Esophagus squamous epithelium (tissue), 5 donors: ENCODE measurements at regions not wholly inside any gene's neighbourhood (a gene's known extent, or its start where the extent isn't known, plus 50 kb on each side); places are given as distances from the start of the nearest gene placed in this dataset.
A peak's percentile ranks its signal among the peaks of the same experiment; 100 is the strongest.

Experiments used
- DNase-seq: peaks from one replicate; lab custom pipeline; 2025; lab: John Stamatoyannopoulos, UW
- H3K27ac ChIP-seq, 4 donors: fragments of 200-600 bp; sonication (generic); one replicate each; pipeline ENCODE4 v1.5.1; 2016 to 2019; ENCODE audit warnings: mild to moderate bottlenecking in 1 of 4
- H3K27me3 ChIP-seq, 4 donors: fragments of 200-600 bp; sonication (generic); 1 replicate in 3 of 4; 2 replicates in 1 of 4; pipeline versions ENCODE4 v1.5.1 to v1.6.0; 2017 to 2021; ENCODE audit warnings: antibody characterized with exemption in 1 of 4
- H3K36me3 ChIP-seq, 3 donors: fragments of 200-600 bp; sonication (generic); one replicate each; pipeline ENCODE4 v1.5.1; 2016 to 2019
- H3K4me1 ChIP-seq, 3 donors: fragments of 200-600 bp; sonication (generic); one replicate each; pipeline ENCODE4 v1.5.1; 2017 to 2019
- H3K4me3 ChIP-seq, 4 donors: fragments of 200-600 bp; sonication (generic); 1 replicate in 3 of 4; 2 replicates in 1 of 4; pipeline ENCODE4 v1.5.1; 2016 to 2019; ENCODE audit warnings: mild to moderate bottlenecking in 2 of 4, moderate library complexity in 1 of 4
- H3K9me3 ChIP-seq, 3 donors: fragments of 200-600 bp; sonication (generic); one replicate each; pipeline ENCODE4 v1.5.1; 2016 to 2019
- CTCF ChIP-seq, 6 experiments: fragments of 450-650 bp in 4 of 6; fragments of 200-600 bp in 2 of 6; sonication (generic) in 2 of 6; IDR thresholded peaks; one replicate each; pipeline ENCODE4 v1.5.1; 2016 to 2019; ENCODE audit warnings: antibody characterized with exemption in 6 of 6, mild to moderate bottlenecking in 4 of 6, moderate library complexity in 4 of 6
- POLR2A ChIP-seq, 4 donors: fragments of 450-650 bp; IDR thresholded peaks; one replicate each; pipeline ENCODE4 v1.6.1; 2017; ENCODE audit warnings: antibody characterized with exemption in 4 of 4, mild to moderate bottlenecking in 4 of 4, moderate library complexity in 3 of 4
- WGBS, 2 donors: methylation state at CpG; one replicate each; pipeline ENCODE4 v1.1.5; 2018; 5-methylcytosine and 5-hydroxymethylcytosine counted together
- intact Hi-C: fragments of 100-400 bp; cut with DNase I; formaldehyde crosslinking; loops from one replicate; pipeline ENCODE4 v1.15.0; 2022
- donor health status: DM: yes; HTN: yes; CAD: no.

DNA sequence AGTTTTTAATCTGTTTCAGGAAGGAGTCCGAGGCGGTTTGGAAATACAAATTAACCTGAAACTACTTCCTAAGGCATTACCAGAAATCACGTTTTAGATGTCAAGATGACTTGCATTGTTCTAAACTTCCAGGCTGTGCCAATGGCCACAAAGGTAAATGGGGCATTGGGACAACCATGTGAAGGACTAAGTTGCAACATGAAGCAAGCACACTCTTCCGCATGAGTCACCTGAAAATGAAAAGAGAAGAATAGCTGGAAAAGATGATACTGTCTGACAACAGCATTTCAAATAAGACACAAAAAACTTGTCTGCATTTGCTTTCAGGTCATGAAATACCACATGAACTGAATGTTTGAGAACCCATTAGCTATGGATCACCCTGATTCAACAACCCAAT is 262.1 kb downstream of the AHR start:
- no peak overlapping the region for H3K4me3 ChIP-seq
- TF ChIP-seq POLR2A (IDR thresholded peaks at IDR 0.05) (no peak), CTCF (IDR thresholded peaks at IDR 0.05) (no peak)
- peaks cover 0 to 57% (median 14%) of the 10 kb centered on the region in 3 donors for H3K4me1 ChIP-seq
- no peak for DNase-seq
- H3K27me3 ChIP-seq = no peaks in the 10 kb centered on the region
- H3K9me3 ChIP-seq = no peaks in the 10 kb centered on the region
- no peaks in the 10 kb centered on the region for H3K36me3 ChIP-seq
- H3K27ac ChIP-seq = peak overlapping the region in 3 of 4 donors; percentile 30 to 47 (median 32)
- intact Hi-C loops = no loop called here
- 39 to 42% methylated on average over 4 of the region's 4 CpGs for WGBS, 2 donors

GRCh38 chr7:17560966-17561365 is 262.5 kb downstream of the AHR start:
- DNase-seq = no peak

GRCh38 chr7:17564678-17565212 is 266.3 kb downstream of the AHR start:
- Histone ChIP-seq H3K9me3 (no peaks in the 10 kb centered on the region), H3K36me3 (no peaks in the 10 kb centered on the region), H3K27ac (no peak overlapping the region), H3K27me3 (no peaks in the 10 kb centered on the region), H3K4me1 (peaks cover 0 to 19% (median 3%) of the 10 kb centered on the region in 3 donors), H3K4me3 (no peak overlapping the region)
- TF ChIP-seq POLR2A (IDR thresholded peaks at IDR 0.05) = no peak
- no peak for TF ChIP-seq CTCF (IDR thresholded peaks at IDR 0.05)
- DNase-seq = no peak
- 18 to 19% methylated on average over 3 of the region's 3 CpGs for WGBS, 2 donors
- intact Hi-C loops = no loop called here

More at GRCh38 chr7:17560966-17561365, 262.5 kb downstream of the AHR start:
- Histone ChIP-seq H3K4me1 (peaks cover 0 to 55% (median 14%) of the 10 kb centered on the region in 3 donors), H3K27ac (no peak overlapping the region), H3K9me3 (no peaks in the 10 kb centered on the region), H3K27me3 (no peaks in the 10 kb centered on the region), H3K4me3 (no peak overlapping the region), H3K36me3 (no peaks in the 10 kb centered on the region)
- WGBS, 2 donors = 51% methylated on average over 2 of the region's 2 CpGs
- intact Hi-C loops = no loop called here
- TF ChIP-seq CTCF (IDR thresholded peaks at IDR 0.05) (no peak), POLR2A (IDR thresholded peaks at IDR 0.05) (no peak)

GRCh38 chr7:17580141-17580540 is 281.7 kb downstream of the AHR start:
- Histone ChIP-seq H3K27ac (no peak overlapping the region), H3K27me3 (no peaks in the 10 kb centered on the region), H3K36me3 (no peaks in the 10 kb centered on the region), H3K9me3 (no peaks in the 10 kb centered on the region), H3K4me1 (no peaks in the 10 kb centered on the region), H3K4me3 (no peak overlapping the region)
- DNase-seq = no peak
- no peak for TF ChIP-seq CTCF (IDR thresholded peaks at IDR 0.05)
- TF ChIP-seq POLR2A (IDR thresholded peaks at IDR 0.05) = no peak
- WGBS, 2 donors = 26 to 31% methylated on average over 3 of the region's 3 CpGs
- intact Hi-C loops = no loop called here

GRCh38 chr7:17580856-17581255 is 282.4 kb downstream of the AHR start:
- no peak for DNase-seq
- H3K9me3 ChIP-seq = no peaks in the 10 kb centered on the region
- H3K27ac ChIP-seq = no peak overlapping the region
- intact Hi-C loops = no loop called here
- WGBS, 2 donors = 67 to 69% methylated on average over 1 of the region's 1 CpG
- H3K36me3 ChIP-seq = no peaks in the 10 kb centered on the region
- H3K27me3 ChIP-seq = no peaks in the 10 kb centered on the region
- H3K4me3 ChIP-seq = no peak overlapping the region
- no peaks in the 10 kb centered on the region for H3K4me1 ChIP-seq
- TF ChIP-seq CTCF (IDR thresholded peaks at IDR 0.05) = no peak
- no peak for TF ChIP-seq POLR2A (IDR thresholded peaks at IDR 0.05)
